ENCODE measurements at regions not wholly inside any gene's neighbourhood (a gene's known extent, or its start where the extent isn't known, plus 50 kb on each side); places are given as distances from the start of the nearest gene placed in this dataset.
"Not testable (repeated sequence)": the region's sequence is repeated elsewhere in the genome, so short reads cannot be mapped to it uniquely, and the experiment has no call there.

DNA sequence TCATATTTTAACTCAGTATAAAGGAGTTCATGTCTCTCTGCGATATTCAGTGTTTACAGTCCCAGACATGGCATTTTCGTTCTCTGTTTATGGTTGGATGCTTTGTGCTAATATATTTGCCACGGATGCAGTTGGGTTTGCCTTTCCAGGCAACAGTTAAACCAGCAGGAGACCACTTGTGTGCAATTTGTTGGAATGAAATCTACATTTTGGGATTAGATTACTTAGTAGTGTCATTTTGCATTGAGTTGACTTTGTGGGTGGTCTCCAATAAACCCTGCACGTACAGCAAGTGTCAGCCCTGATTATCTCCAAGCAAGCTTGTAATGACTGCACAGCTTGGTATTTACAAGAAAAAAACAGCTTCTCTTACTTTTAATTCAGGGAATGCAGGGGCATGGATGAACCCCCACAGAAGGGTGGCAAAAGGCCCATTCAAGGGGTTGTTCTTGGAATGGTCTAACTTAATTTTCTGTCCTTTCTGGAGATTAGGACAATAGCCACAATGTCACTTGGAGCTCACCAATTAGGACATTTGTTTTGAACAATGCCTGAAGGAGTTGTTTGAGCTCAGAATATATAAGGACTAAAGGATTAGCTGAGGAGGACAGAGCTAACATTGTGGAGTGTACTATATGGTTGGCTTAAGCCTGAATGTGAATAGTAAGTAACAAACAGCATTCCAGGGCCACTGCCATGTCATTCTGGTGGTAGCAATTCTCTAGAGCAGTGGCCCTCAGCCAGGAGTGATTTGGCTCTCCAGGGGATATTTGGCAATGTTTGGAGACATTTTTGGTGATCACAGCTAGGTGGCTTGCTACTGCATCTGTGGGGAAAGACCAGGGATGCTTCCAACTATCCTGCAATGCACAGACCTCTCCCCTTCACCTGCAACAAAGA lies 121.5 kb downstream of the SLC4A3 start:
- Histone ChIP-seq H3K36me3 (ENCODE audit: insufficient read depth, low read depth, low read length) (no peaks in the 10 kb centered on the region), H3K27me3 (ENCODE audit: insufficient read depth, low read length) (no peaks in the 10 kb centered on the region), H3K4me1 (ENCODE audit: insufficient read depth, low read length) (no peaks in the 10 kb centered on the region), H3K9me3 (ENCODE audit: insufficient read depth, low read depth, low read length) (peaks cover 15% of the 10 kb centered on the region), H3K27ac (ENCODE audit: low read length) (no peak overlapping the region), H3K9ac (ENCODE audit: low read depth, low read length) (no peak overlapping the region), H3K4me3 (ENCODE audit: low read length) (no peak overlapping the region)

DNA sequence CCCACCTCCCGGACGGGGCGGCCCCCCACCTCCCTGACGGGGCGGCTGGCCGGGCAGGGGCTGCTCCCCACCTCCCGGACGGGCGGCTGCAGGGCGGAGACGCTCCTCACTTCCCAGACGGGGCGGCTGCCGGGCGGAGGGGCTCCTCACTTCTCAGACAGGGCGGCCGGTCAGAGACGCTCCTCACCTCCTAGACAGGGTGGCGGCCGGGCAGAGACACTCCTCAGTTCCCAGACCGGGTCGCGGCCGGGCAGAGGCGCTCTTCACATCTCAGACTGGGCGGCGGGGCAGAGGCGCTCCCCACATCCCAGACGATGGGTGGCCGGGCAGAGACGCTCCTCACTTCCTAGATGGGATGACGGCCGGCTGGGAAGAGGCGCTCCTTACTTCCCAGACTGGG lies 123.7 kb downstream of the SLC4A3 start:
- H3K36me3 ChIP-seq (ENCODE audit: insufficient read depth, low read depth, low read length); H3K9ac ChIP-seq (ENCODE audit: low read depth, low read length); H3K27me3 ChIP-seq (ENCODE audit: insufficient read depth, low read length); H3K27ac ChIP-seq (ENCODE audit: low read length); H3K4me1 ChIP-seq (ENCODE audit: insufficient read depth, low read length); H3K4me3 ChIP-seq (ENCODE audit: low read length): not testable (repeated sequence)
- H3K9me3 ChIP-seq (ENCODE audit: insufficient read depth, low read depth, low read length): peaks cover 15% of the 10 kb centered on the region

GRCh38 chr2:219752726-219753125 lies 125.3 kb downstream of the SLC4A3 start:
- no peaks in the 10 kb centered on the region for H3K36me3 ChIP-seq (ENCODE audit: insufficient read depth, low read depth, low read length)
- no peak overlapping the region for H3K27ac ChIP-seq (ENCODE audit: low read length)

DNA sequence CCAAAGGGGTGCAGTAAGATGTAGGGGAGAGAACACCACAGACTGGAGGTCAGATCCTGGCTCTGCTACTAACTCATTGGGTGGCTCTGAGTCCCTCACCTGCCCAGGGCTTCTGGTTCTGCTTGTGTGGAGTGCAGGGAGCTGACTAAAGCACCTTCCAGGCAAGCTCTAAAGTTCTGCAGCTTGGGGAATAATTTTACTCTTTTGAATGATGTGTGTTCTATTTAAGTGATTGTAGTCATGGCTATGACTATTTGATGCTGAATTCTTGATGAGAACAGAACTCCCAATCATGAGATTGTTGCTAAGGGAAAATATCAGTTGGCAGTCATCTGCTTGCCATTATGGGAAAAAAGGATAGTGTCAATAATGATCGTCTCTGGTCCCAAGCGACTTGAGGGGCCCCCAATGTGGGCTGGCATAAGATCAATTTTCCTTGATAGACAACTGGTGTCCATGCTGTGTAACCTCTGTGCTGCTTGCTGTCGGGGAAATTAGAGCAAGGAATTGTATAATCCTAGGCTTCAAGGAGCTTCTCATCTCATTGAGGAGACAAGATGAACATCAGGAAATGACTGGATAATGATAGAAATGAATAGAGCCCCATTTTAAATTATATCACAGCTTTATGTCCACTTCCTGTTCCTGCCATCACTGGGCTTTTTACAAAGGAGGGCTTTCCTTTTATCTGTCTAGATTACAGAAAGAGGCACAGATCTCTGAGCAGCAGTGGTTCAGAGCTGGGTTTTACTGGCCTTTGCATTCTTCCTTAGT lies 131.7 kb downstream of the SLC4A3 start:
- no peaks in the 10 kb centered on the region for H3K9me3 ChIP-seq (ENCODE audit: insufficient read depth, low read depth, low read length)
- H3K27me3 ChIP-seq (ENCODE audit: insufficient read depth, low read length): no peaks in the 10 kb centered on the region
- H3K4me3 ChIP-seq (ENCODE audit: low read length): no peak overlapping the region
- H3K9ac ChIP-seq (ENCODE audit: low read depth, low read length): no peak overlapping the region
- H3K36me3 ChIP-seq (ENCODE audit: insufficient read depth, low read depth, low read length): no peaks in the 10 kb centered on the region
- H3K4me1 ChIP-seq (ENCODE audit: insufficient read depth, low read length): no peaks in the 10 kb centered on the region
- no peak overlapping the region for H3K27ac ChIP-seq (ENCODE audit: low read length)

More at GRCh38 chr2:219752726-219753125, 125.3 kb downstream of the SLC4A3 start:
- H3K9ac ChIP-seq (ENCODE audit: low read depth, low read length): no peak overlapping the region
- no peak overlapping the region for H3K4me3 ChIP-seq (ENCODE audit: low read length)
- H3K4me1 ChIP-seq (ENCODE audit: insufficient read depth, low read length): no peaks in the 10 kb centered on the region
- peaks cover 15% of the 10 kb centered on the region for H3K9me3 ChIP-seq (ENCODE audit: insufficient read depth, low read depth, low read length)
- H3K27me3 ChIP-seq (ENCODE audit: insufficient read depth, low read length): no peaks in the 10 kb centered on the region

GRCh38 chr2:219759801-219760200 lies 132.4 kb downstream of the SLC4A3 start:
- H3K27ac ChIP-seq (ENCODE audit: low read length): no peak overlapping the region
- no peaks in the 10 kb centered on the region for H3K4me1 ChIP-seq (ENCODE audit: insufficient read depth, low read length)
- no peaks in the 10 kb centered on the region for H3K9me3 ChIP-seq (ENCODE audit: insufficient read depth, low read depth, low read length)
- H3K27me3 ChIP-seq (ENCODE audit: insufficient read depth, low read length): no peaks in the 10 kb centered on the region
- H3K9ac ChIP-seq (ENCODE audit: low read depth, low read length): no peak overlapping the region
- no peak overlapping the region for H3K4me3 ChIP-seq (ENCODE audit: low read length)
- no peaks in the 10 kb centered on the region for H3K36me3 ChIP-seq (ENCODE audit: insufficient read depth, low read depth, low read length)

DNA sequence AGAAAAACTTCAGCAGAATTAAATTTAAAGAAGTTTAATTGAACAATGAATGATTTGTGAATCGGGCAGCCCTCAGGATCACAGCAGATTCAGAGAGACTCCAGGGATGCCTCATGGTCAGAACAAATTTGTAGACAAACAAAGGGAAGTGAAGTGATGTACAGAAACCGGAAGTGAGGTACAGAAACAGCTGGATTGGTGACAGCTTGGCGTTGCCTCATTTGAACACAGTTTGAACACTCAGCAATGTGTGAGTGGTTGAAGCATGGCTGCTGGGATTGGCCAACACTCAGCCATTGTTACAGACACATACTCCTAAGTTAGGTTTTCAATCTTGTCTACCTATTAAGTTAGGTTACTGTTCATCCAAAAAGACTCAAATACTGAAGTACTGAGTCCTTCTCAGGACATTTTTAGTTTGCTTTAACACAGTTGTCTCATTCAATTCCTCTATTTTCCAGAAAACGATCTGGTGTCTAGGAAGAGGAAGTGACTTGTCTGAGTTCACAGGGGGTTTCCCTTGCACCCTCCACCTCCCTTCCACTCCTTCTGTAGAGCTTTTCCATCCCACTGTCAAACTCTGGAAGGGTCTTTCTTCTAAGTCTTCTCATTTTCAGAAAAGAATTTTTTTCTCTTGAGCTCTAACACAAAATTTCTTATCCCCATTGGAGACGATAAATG lies 137.9 kb downstream of the SLC4A3 start:
- H3K4me1 ChIP-seq (ENCODE audit: insufficient read depth, low read length): no peaks in the 10 kb centered on the region
- no peak overlapping the region for H3K27ac ChIP-seq (ENCODE audit: low read length)
- no peaks in the 10 kb centered on the region for H3K36me3 ChIP-seq (ENCODE audit: insufficient read depth, low read depth, low read length)
- H3K9ac ChIP-seq (ENCODE audit: low read depth, low read length): no peak overlapping the region
- H3K4me3 ChIP-seq (ENCODE audit: low read length): no peak overlapping the region
- H3K9me3 ChIP-seq (ENCODE audit: insufficient read depth, low read depth, low read length): no peaks in the 10 kb centered on the region
- H3K27me3 ChIP-seq (ENCODE audit: insufficient read depth, low read length): no peaks in the 10 kb centered on the region

DNA sequence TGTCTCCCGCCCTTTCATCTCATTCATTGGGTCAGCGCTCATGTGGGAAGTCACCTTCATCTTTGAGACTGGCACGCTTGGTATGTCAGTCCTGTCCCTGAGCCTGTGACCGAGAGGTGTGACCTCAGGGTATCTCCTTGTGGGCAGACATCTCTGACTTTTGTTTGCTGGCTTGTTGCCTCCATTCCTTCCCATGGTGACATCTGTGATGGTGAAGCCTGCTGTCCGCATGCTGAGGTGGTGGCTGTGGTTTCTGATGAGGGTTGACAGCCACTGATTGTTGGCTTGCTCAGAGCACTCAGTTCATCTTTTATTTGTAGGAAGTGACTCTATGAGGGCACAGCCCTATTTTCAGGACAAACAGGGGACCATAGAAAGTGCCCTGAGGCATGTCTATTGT lies 139.2 kb downstream of the SLC4A3 start:
- Histone ChIP-seq H3K9me3 (ENCODE audit: insufficient read depth, low read depth, low read length) (no peaks in the 10 kb centered on the region), H3K27ac (ENCODE audit: low read length) (no peak overlapping the region), H3K36me3 (ENCODE audit: insufficient read depth, low read depth, low read length) (no peaks in the 10 kb centered on the region), H3K9ac (ENCODE audit: low read depth, low read length) (no peak overlapping the region), H3K27me3 (ENCODE audit: insufficient read depth, low read length) (no peaks in the 10 kb centered on the region), H3K4me3 (ENCODE audit: low read length) (no peak overlapping the region), H3K4me1 (ENCODE audit: insufficient read depth, low read length) (no peaks in the 10 kb centered on the region)

DNA sequence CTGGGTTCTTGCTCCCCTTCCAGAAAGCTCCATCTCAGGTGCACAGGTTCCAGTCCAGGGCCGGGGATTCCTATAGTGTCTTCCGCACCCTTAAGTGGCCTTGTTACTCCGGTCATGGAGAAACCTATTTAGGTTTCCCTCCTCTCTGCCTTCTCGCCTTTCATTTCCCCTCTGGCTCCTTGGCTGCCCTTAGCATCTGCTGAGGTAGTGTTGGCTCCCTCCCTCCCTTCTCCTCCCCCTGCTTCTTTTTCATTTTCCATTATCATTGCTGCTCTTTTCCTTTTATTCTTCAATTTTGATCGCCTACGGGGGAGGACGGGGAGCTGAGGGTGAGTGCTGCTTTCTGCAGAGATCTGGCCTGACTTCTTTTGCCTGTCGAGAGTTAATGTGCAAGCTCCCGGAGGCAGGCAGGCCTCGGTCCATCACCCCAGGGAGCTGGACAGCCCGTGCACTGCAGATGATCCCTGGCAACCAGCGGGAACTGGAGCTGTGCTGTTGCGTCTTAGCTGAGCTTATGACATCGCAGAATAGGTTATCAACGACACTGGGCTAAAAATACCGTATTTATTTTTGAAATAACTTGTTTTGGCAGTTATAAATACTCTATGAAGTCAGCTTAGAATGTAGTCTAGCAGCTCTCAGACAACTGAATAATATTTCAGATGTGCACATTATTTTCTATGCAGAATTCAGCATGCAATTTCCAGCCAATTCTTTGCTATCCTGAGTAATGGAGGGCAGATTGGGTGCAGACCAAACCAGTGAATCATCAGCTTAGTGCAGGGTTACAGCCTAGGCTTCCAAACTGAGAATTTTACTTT lies 141.9 kb downstream of the SLC4A3 start:
- Histone ChIP-seq H3K4me1 (ENCODE audit: insufficient read depth, low read length) (no peaks in the 10 kb centered on the region), H3K27me3 (ENCODE audit: insufficient read depth, low read length) (no peaks in the 10 kb centered on the region), H3K4me3 (ENCODE audit: low read length) (no peak overlapping the region), H3K36me3 (ENCODE audit: insufficient read depth, low read depth, low read length) (no peaks in the 10 kb centered on the region), H3K9me3 (ENCODE audit: insufficient read depth, low read depth, low read length) (no peaks in the 10 kb centered on the region), H3K27ac (ENCODE audit: low read length) (no peak overlapping the region), H3K9ac (ENCODE audit: low read depth, low read length) (no peak overlapping the region)

GRCh38 chr2:219772103-219772635 lies 144.7 kb downstream of the SLC4A3 start:
- H3K4me3 ChIP-seq (ENCODE audit: low read length): no peak overlapping the region
- H3K4me1 ChIP-seq (ENCODE audit: insufficient read depth, low read length): no peaks in the 10 kb centered on the region
- H3K9ac ChIP-seq (ENCODE audit: low read depth, low read length): no peak overlapping the region
- H3K9me3 ChIP-seq (ENCODE audit: insufficient read depth, low read depth, low read length): no peaks in the 10 kb centered on the region
- H3K27ac ChIP-seq (ENCODE audit: low read length): no peak overlapping the region
- H3K27me3 ChIP-seq (ENCODE audit: insufficient read depth, low read length): no peaks in the 10 kb centered on the region
- no peaks in the 10 kb centered on the region for H3K36me3 ChIP-seq (ENCODE audit: insufficient read depth, low read depth, low read length)

GRCh38 chr2:219772697-219773096 lies 145.3 kb downstream of the SLC4A3 start:
- H3K27me3 ChIP-seq (ENCODE audit: insufficient read depth, low read length): no peaks in the 10 kb centered on the region

GRCh38 chr2:219775506-219775905 lies 148.1 kb downstream of the SLC4A3 start:
- no peaks in the 10 kb centered on the region for H3K36me3 ChIP-seq (ENCODE audit: insufficient read depth, low read depth, low read length)
- H3K9me3 ChIP-seq (ENCODE audit: insufficient read depth, low read depth, low read length): no peaks in the 10 kb centered on the region
- H3K27me3 ChIP-seq (ENCODE audit: insufficient read depth, low read length): no peaks in the 10 kb centered on the region
- H3K4me3 ChIP-seq (ENCODE audit: low read length): no peak overlapping the region
- H3K27ac ChIP-seq (ENCODE audit: low read length): no peak overlapping the region
- H3K9ac ChIP-seq (ENCODE audit: low read depth, low read length): no peak overlapping the region
- H3K4me1 ChIP-seq (ENCODE audit: insufficient read depth, low read length): no peaks in the 10 kb centered on the region

More at GRCh38 chr2:219772697-219773096, 145.3 kb downstream of the SLC4A3 start:
- H3K36me3 ChIP-seq (ENCODE audit: insufficient read depth, low read depth, low read length): no peaks in the 10 kb centered on the region
- H3K4me3 ChIP-seq (ENCODE audit: low read length): no peak overlapping the region
- H3K9me3 ChIP-seq (ENCODE audit: insufficient read depth, low read depth, low read length): no peaks in the 10 kb centered on the region
- H3K27ac ChIP-seq (ENCODE audit: low read length): no peak overlapping the region
- H3K9ac ChIP-seq (ENCODE audit: low read depth, low read length): no peak overlapping the region
- H3K4me1 ChIP-seq (ENCODE audit: insufficient read depth, low read length): no peaks in the 10 kb centered on the region
